ENCODE measurements at regions not wholly inside any gene's neighbourhood (a gene's known extent, or its start where the extent isn't known, plus 50 kb on each side); places are given as distances from the start of the nearest gene placed in this dataset.

- no peak for DNase-seq (ENCODE audit: low spot score)
Observed at GRCh38 chr6:1515280-1515679, 94.4 kb upstream of the FOXC1 start.

GRCh38 chr6:1515781-1516180, 93.9 kb upstream of the FOXC1 start:
- no peak for DNase-seq (ENCODE audit: low spot score)

GRCh38 chr6:1516742-1517520, 92.8 kb upstream of the FOXC1 start:
- no peak for DNase-seq (ENCODE audit: low spot score)

- no peak for DNase-seq (ENCODE audit: low spot score)
Observed at GRCh38 chr6:1518855-1519254, 90.9 kb upstream of the FOXC1 start.

- no peak for DNase-seq (ENCODE audit: low spot score)
Observed at GRCh38 chr6:1519597-1519996, 90.1 kb upstream of the FOXC1 start.

- no peak for DNase-seq (ENCODE audit: low spot score)
Observed at GRCh38 chr6:1522779-1523178, 86.9 kb upstream of the FOXC1 start.

GRCh38 chr6:1524040-1524480, 85.7 kb upstream of the FOXC1 start:
- peak; percentile 63 for DNase-seq (ENCODE audit: low spot score)

GRCh38 chr6:1525364-1526038, 84.2 kb upstream of the FOXC1 start:
- DNase-seq (ENCODE audit: low spot score): no peak

- no peak for DNase-seq (ENCODE audit: low spot score)
Observed at GRCh38 chr6:1526398-1527072, 83.2 kb upstream of the FOXC1 start.

- no peak for DNase-seq (ENCODE audit: low spot score)
Observed at GRCh38 chr6:1527073-1527457, 82.7 kb upstream of the FOXC1 start.

GRCh38 chr6:1535295-1535694, 74.4 kb upstream of the FOXC1 start:
- DNase-seq (ENCODE audit: low spot score): peak; percentile 60

- no peak for DNase-seq (ENCODE audit: low spot score)
Observed at GRCh38 chr6:1536526-1537429, 72.9 kb upstream of the FOXC1 start.

- DNase-seq (ENCODE audit: low spot score): no peak
Observed at GRCh38 chr6:1538369-1538768, 71.3 kb upstream of the FOXC1 start.

GRCh38 chr6:1538810-1539478, 70.8 kb upstream of the FOXC1 start:
- DNase-seq (ENCODE audit: low spot score): no peak

- no peak for DNase-seq (ENCODE audit: low spot score)
Observed at GRCh38 chr6:1540864-1541521, 68.7 kb upstream of the FOXC1 start.

GRCh38 chr6:1542335-1542734, 67.4 kb upstream of the FOXC1 start:
- DNase-seq (ENCODE audit: low spot score): no peak

GRCh38 chr6:1542764-1543163, 67.0 kb upstream of the FOXC1 start:
- DNase-seq (ENCODE audit: low spot score): no peak

- no peak for DNase-seq (ENCODE audit: low spot score)
Observed at GRCh38 chr6:1544000-1544399, 65.7 kb upstream of the FOXC1 start.

GRCh38 chr6:1544603-1545002, 65.1 kb upstream of the FOXC1 start:
- DNase-seq (ENCODE audit: low spot score): no peak

GRCh38 chr6:1545654-1546053, 64.1 kb upstream of the FOXC1 start:
- DNase-seq (ENCODE audit: low spot score): no peak

- no peak for DNase-seq (ENCODE audit: low spot score)
Observed at GRCh38 chr6:1547785-1548184, 61.9 kb upstream of the FOXC1 start.
